ENCODE measurements at regions not wholly inside any gene's neighbourhood (a gene's known extent, or its start where the extent isn't known, plus 50 kb on each side); places are given as distances from the start of the nearest gene placed in this dataset.

DNA sequence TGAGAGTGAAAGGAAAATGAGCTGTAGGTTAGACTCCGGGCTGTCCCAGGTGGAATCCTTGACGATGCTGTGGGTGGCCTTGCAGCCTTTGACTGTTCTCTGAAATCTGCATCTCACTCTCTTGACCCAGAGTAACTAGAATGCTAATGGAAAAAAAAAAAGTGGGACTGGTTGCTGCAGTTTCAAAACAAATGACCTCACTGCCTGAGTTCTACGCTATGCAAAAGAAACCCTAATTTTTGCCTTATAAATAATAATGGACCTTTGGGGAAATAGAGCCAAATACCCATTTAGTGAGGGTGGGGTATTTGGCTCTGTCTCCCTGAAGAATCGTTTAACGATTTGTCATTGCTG lies 309.7 kb upstream of the C2CD4B start:
- TF ChIP-seq, protein P1, sequence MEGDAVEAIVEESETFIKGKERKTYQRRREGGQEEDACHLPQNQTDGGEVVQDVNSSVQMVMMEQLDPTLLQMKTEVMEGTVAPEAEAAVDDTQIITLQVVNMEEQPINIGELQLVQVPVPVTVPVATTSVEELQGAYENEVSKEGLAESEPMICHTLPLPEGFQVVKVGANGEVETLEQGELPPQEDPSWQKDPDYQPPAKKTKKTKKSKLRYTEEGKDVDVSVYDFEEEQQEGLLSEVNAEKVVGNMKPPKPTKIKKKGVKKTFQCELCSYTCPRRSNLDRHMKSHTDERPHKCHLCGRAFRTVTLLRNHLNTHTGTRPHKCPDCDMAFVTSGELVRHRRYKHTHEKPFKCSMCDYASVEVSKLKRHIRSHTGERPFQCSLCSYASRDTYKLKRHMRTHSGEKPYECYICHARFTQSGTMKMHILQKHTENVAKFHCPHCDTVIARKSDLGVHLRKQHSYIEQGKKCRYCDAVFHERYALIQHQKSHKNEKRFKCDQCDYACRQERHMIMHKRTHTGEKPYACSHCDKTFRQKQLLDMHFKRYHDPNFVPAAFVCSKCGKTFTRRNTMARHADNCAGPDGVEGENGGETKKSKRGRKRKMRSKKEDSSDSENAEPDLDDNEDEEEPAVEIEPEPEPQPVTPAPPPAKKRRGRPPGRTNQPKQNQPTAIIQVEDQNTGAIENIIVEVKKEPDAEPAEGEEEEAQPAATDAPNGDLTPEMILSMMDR (IDR thresholded peaks at IDR 0.05 in 8 of 11, conservative IDR thresholded peaks at IDR 0.05 in 3 of 11), result no peak
- TF ChIP-seq POLR2A (IDR thresholded peaks at IDR 0.05), result no peak
- TF ChIP-seq POLR2AphosphoS5 (IDR thresholded peaks at IDR 0.05), result no peak
